Hepatic stellate cell (primary cell): ENCODE measurements at regions not wholly inside any gene's neighbourhood (a gene's known extent, or its start where the extent isn't known, plus 50 kb on each side); places are given as distances from the start of the nearest gene placed in this dataset.

Experiments used
- DNase-seq: peaks from one replicate; pipeline ENCODE4 v3.0.0; 2011; ENCODE audit warnings: low spot score

GRCh38 chr17:69764146-69764545, 310.9 kb upstream of the KCNJ16 start:
- no peak for DNase-seq

GRCh38 chr17:69769050-69769449, 306.0 kb upstream of the KCNJ16 start:
- no peak for DNase-seq

- no peak for DNase-seq
Measured at GRCh38 chr17:69773081-69773480, 301.9 kb upstream of the KCNJ16 start.

GRCh38 chr17:69779378-69780214, 295.4 kb upstream of the KCNJ16 start:
- peak; percentile 29 for DNase-seq

- no peak for DNase-seq
Measured at GRCh38 chr17:69783865-69784264, 291.2 kb upstream of the KCNJ16 start.

GRCh38 chr17:69788957-69789356, 286.1 kb upstream of the KCNJ16 start:
- DNase-seq: no peak

- DNase-seq: no peak
Measured at GRCh38 chr17:69796078-69796477, 278.9 kb upstream of the KCNJ16 start.

GRCh38 chr17:69800870-69801269, 274.2 kb upstream of the KCNJ16 start:
- DNase-seq: no peak

- no peak for DNase-seq
Measured at GRCh38 chr17:69801368-69801767, 273.7 kb upstream of the KCNJ16 start.

GRCh38 chr17:69802045-69802740, 272.8 kb upstream of the KCNJ16 start:
- DNase-seq: no peak

GRCh38 chr17:69809331-69809730, 265.7 kb upstream of the KCNJ16 start:
- DNase-seq: no peak

- DNase-seq: no peak
Measured at GRCh38 chr17:69810326-69810965, 264.6 kb upstream of the KCNJ16 start.

GRCh38 chr17:69812240-69812837, 262.7 kb upstream of the KCNJ16 start:
- no peak for DNase-seq

- no peak for DNase-seq
Measured at GRCh38 chr17:69814031-69814430, 261.0 kb upstream of the KCNJ16 start.

GRCh38 chr17:69815406-69815805, 259.6 kb upstream of the KCNJ16 start:
- no peak for DNase-seq

- no peak for DNase-seq
Measured at GRCh38 chr17:69818467-69818866, 256.6 kb upstream of the KCNJ16 start.

GRCh38 chr17:69819316-69820087, 255.5 kb upstream of the KCNJ16 start:
- DNase-seq: peak; percentile 26

- no peak for DNase-seq
Measured at GRCh38 chr17:69820876-69821473, 254.1 kb upstream of the KCNJ16 start.

GRCh38 chr17:69822314-69822875, 252.6 kb upstream of the KCNJ16 start:
- no peak for DNase-seq

GRCh38 chr17:69828087-69828486, 246.9 kb upstream of the KCNJ16 start:
- peak; percentile 61 for DNase-seq

- DNase-seq: no peak
Measured at GRCh38 chr17:69834494-69834893, 240.5 kb upstream of the KCNJ16 start.
